ENCODE measurements at regions not wholly inside any gene's neighbourhood (a gene's known extent, or its start where the extent isn't known, plus 50 kb on each side); places are given as distances from the start of the nearest gene placed in this dataset.

GRCh38 chr17:56737421-56738161, 96.1 kb downstream of the C17orf67 start:
- DNase-seq = no peak

GRCh38 chr17:56739376-56739775, 94.3 kb downstream of the C17orf67 start:
- no peak for DNase-seq

GRCh38 chr17:56739776-56740175, 93.9 kb downstream of the C17orf67 start:
- no peak for DNase-seq

- no peak for DNase-seq
These were observed 93.2 kb downstream of the C17orf67 start for GRCh38 chr17:56740481-56740880.
